ENCODE measurements at regions not wholly inside any gene's neighbourhood (a gene's known extent, or its start where the extent isn't known, plus 50 kb on each side); places are given as distances from the start of the nearest gene placed in this dataset.

DNA sequence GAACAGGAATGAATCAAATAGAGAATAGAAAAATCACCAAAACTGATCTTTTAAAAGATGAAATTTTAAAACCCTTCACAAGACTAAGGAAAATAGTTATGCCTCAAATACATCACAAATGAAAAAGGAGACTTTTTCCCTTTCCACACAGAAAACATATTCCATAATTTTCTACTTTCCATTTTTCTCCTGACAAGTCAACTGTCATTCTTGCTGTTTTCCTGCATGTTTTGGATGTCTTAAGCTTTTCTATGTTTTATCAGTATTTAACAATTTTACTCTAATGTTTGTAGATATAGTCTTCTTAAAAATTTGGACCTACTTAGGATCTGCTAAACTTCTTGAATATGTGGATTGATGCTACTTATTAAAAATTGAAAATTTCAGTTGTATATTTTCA is 810.8 kb downstream of the OLFM4 start:
- H3K4me3 ChIP-seq (replicated peaks in 1 of 3; ENCODE audit: insufficient read depth in 1 of 3, low read depth in 1 of 3, low read length in 3 of 3), result no peak overlapping the region
- ChIA-PET CTCF (no interaction called here), POLR2A (no interaction called here)
- H3K27ac ChIP-seq (ENCODE audit: insufficient read depth, low read depth, low read length), result no peak overlapping the region
- H4K20me1 ChIP-seq (replicated peaks; ENCODE audit: control insufficient read depth, extremely low read depth, insufficient read depth, low read length), result no peaks in the 10 kb centered on the region
- BruUV-seq (replicated peaks), result no TSS peak
- H3K4me2 ChIP-seq (ENCODE audit: insufficient read depth, low read length), result no peak overlapping the region
- no peaks in the 10 kb centered on the region for H3K4me1 ChIP-seq (ENCODE audit: control insufficient read depth, extremely low read depth, insufficient read depth, low read length)
- no peaks in the 10 kb centered on the region for H3K36me3 ChIP-seq (ENCODE audit: control insufficient read depth in 2 of 2, extremely low read depth in 1 of 2, insufficient read depth in 2 of 2, low read length in 2 of 2)
- dilution Hi-C loops (cut with MboI; ENCODE audit: extremely low pct_ligation_motif_present, low sequenced_read_pairs), result no loop called here
- no peaks in the 10 kb centered on the region for H3K79me2 ChIP-seq (ENCODE audit: control insufficient read depth, insufficient read depth, low read length)
- DNase-seq (ENCODE audit: low read depth, low spot score) (no peak), FAIRE-seq (no peak)
- peaks cover 2% of the 10 kb centered on the region for H3K9me3 ChIP-seq (replicated peaks; ENCODE audit: control insufficient read depth, insufficient read depth, low read length)
- no peak overlapping the region for H3K9ac ChIP-seq (replicated peaks; ENCODE audit: extremely low read depth, insufficient read depth, low read length)
- no peaks in the 10 kb centered on the region for H3K9me1 ChIP-seq (replicated peaks; ENCODE audit: control insufficient read depth, extremely low read depth, insufficient read depth, low read length)
- intact Hi-C loops (cut with micrococcal nuclease), result no loop called here
- no peak for TF ChIP-seq JUN (IDR thresholded peaks at IDR 0.05; ENCODE audit: borderline replicate concordance, insufficient read depth, insufficient read length, low read depth)
- no peak for TF ChIP-seq MYC (IDR thresholded peaks at IDR 0.05; ENCODE audit: low read depth, low read length)
- TF ChIP-seq, protein P1, sequence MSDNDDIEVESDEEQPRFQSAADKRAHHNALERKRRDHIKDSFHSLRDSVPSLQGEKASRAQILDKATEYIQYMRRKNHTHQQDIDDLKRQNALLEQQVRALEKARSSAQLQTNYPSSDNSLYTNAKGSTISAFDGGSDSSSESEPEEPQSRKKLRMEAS (IDR thresholded peaks at IDR 0.05; ENCODE audit: insufficient read depth, insufficient read length), result no peak
- TF ChIP-seq POLR2A (IDR thresholded peaks at IDR 0.05; ENCODE audit: low read depth, low read length), result no peak
- no peak for TF ChIP-seq GATA2 (IDR thresholded peaks at IDR 0.05; ENCODE audit: insufficient read depth, insufficient read length, low read depth, low read length)
- no peak for TF ChIP-seq EZH2 (IDR thresholded peaks at IDR 0.05; ENCODE audit: borderline replicate concordance, low read depth, low read length, severe bottlenecking)
- TF ChIP-seq POLR2AphosphoS5 (IDR thresholded peaks at IDR 0.05; ENCODE audit: insufficient read depth, low read depth, low read length), result no peak
- no peak for TF ChIP-seq FOS (IDR thresholded peaks at IDR 0.05; ENCODE audit: borderline replicate concordance, insufficient read depth, low read length)
- TF ChIP-seq, protein P2, sequence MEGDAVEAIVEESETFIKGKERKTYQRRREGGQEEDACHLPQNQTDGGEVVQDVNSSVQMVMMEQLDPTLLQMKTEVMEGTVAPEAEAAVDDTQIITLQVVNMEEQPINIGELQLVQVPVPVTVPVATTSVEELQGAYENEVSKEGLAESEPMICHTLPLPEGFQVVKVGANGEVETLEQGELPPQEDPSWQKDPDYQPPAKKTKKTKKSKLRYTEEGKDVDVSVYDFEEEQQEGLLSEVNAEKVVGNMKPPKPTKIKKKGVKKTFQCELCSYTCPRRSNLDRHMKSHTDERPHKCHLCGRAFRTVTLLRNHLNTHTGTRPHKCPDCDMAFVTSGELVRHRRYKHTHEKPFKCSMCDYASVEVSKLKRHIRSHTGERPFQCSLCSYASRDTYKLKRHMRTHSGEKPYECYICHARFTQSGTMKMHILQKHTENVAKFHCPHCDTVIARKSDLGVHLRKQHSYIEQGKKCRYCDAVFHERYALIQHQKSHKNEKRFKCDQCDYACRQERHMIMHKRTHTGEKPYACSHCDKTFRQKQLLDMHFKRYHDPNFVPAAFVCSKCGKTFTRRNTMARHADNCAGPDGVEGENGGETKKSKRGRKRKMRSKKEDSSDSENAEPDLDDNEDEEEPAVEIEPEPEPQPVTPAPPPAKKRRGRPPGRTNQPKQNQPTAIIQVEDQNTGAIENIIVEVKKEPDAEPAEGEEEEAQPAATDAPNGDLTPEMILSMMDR (IDR thresholded peaks at IDR 0.05; ENCODE audit: extremely low read depth in 1 of 2, insufficient read depth in 1 of 2, low read depth in 1 of 2, low read length in 2 of 2), result no peak
- no peak overlapping the region for H2AFZ ChIP-seq (ENCODE audit: low read depth, low read length)
- H3K27me3 ChIP-seq (ENCODE audit: control insufficient read depth in 2 of 2, insufficient read depth in 2 of 2, low read length in 2 of 2), result no peaks in the 10 kb centered on the region
